Kidney epithelial cell (primary cell): ENCODE measurements at regions not wholly inside any gene's neighbourhood (a gene's known extent, or its start where the extent isn't known, plus 50 kb on each side); places are given as distances from the start of the nearest gene placed in this dataset.

Experiments
- DNase-seq: peaks from one replicate; pipeline ENCODE4 v3.0.0-alpha.2; 2010; ENCODE audit warnings: low read depth
- H3K27me3 ChIP-seq: 2 replicates; pipeline ENCODE4 v1.6.0; 2011; ENCODE audit warnings: low read length; ENCODE audit not compliant: control insufficient read depth, insufficient read depth
- H3K36me3 ChIP-seq: 2 replicates; pipeline ENCODE4 v1.5.1; 2011; ENCODE audit warnings: low read length; ENCODE audit not compliant: control insufficient read depth, insufficient read depth
- H3K4me3 ChIP-seq: 2 replicates; pipeline ENCODE4 v1.5.1; 2011; ENCODE audit warnings: low read depth, mild to moderate bottlenecking, control low read depth, low read length
- CTCF ChIP-seq: IDR thresholded peaks from 2 replicates; pipeline ENCODE4 v1.5.1; 2011; ENCODE audit warnings: mild to moderate bottlenecking, moderate library complexity, low read length, control low read depth, inconsistent platforms; ENCODE audit not compliant: insufficient read depth, poor library complexity, severe bottlenecking

- no peak for TF ChIP-seq CTCF
These were observed 1975.3 kb upstream of the CDH6 start for GRCh38 chr5:29218138-29218537.

GRCh38 chr5:29214839-29215238, 1978.6 kb upstream of the CDH6 start:
- H3K27me3 ChIP-seq: no peaks in the 10 kb centered on the region
- no peak for DNase-seq
- no peaks in the 10 kb centered on the region for H3K36me3 ChIP-seq
- no peak overlapping the region for H3K4me3 ChIP-seq
- TF ChIP-seq CTCF: no peak

More at GRCh38 chr5:29218138-29218537, 1975.3 kb upstream of the CDH6 start:
- DNase-seq: no peak
- Histone ChIP-seq H3K4me3 (no peak overlapping the region), H3K36me3 (no peaks in the 10 kb centered on the region), H3K27me3 (no peaks in the 10 kb centered on the region)

- no peak for TF ChIP-seq CTCF
- no peaks in the 10 kb centered on the region for H3K27me3 ChIP-seq
- no peak for DNase-seq
These were observed 1980.0 kb upstream of the CDH6 start for GRCh38 chr5:29213475-29213874.

GRCh38 chr5:29208024-29208423, 1985.5 kb upstream of the CDH6 start:
- TF ChIP-seq CTCF: no peak
- no peak for DNase-seq

More at GRCh38 chr5:29213475-29213874, 1980.0 kb upstream of the CDH6 start:
- no peaks in the 10 kb centered on the region for H3K36me3 ChIP-seq
- H3K4me3 ChIP-seq: no peak overlapping the region

GRCh38 chr5:29203049-29203448, 1990.4 kb upstream of the CDH6 start:
- Histone ChIP-seq H3K36me3 (no peaks in the 10 kb centered on the region), H3K4me3 (no peak overlapping the region), H3K27me3 (no peaks in the 10 kb centered on the region)
- no peak for TF ChIP-seq CTCF
- no peak for DNase-seq

More at GRCh38 chr5:29208024-29208423, 1985.5 kb upstream of the CDH6 start:
- no peaks in the 10 kb centered on the region for H3K36me3 ChIP-seq
- H3K4me3 ChIP-seq: no peak overlapping the region
- H3K27me3 ChIP-seq: no peaks in the 10 kb centered on the region
